ENCODE measurements at regions not wholly inside any gene's neighbourhood (a gene's known extent, or its start where the extent isn't known, plus 50 kb on each side); places are given as distances from the start of the nearest gene placed in this dataset.
A peak's percentile ranks its signal among the peaks of the same experiment; 100 is the strongest.

DNA sequence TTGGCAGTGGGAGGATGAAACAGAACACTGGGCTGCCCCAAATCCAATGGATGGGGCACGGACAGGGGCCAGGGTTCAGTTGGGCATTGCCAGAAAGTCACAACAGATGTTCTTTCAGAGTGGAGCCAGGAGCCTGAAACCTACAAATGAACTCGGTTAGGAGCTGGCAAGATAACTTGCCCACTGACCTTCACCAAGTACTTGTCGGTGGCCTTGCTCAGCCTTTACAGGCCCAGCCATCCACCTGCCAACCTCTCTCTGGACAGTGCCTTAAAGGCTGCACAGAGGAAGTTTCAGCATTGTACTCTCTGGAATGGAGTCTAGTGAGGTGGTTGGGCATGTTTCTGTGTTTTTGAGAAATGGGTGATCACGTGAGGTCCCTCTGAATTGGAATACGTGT lies 87.1 kb upstream of the USP9X start:
- H3K79me2 ChIP-seq (ENCODE audit: insufficient read depth, low read length): no peaks in the 10 kb centered on the region
- peak overlapping the region; percentile 21 to 73 (median 66); a peak in 6 of 7 replicates for H3K27ac Mint-ChIP-seq
- H2BK15ac ChIP-seq (ENCODE audit: low read depth, low read length): peak overlapping the region; percentile 6

More for the DNA sequence above, 87.1 kb upstream of the USP9X start:
- Histone ChIP-seq H4K8ac (replicated peaks; ENCODE audit: insufficient read length, low read depth, low read length) (no peak overlapping the region), H3K14ac (ENCODE audit: insufficient read depth, low read length) (no peak overlapping the region), H3K9me3 (ENCODE audit: control insufficient read depth, low read depth, low read length) (no peaks in the 10 kb centered on the region), H2BK120ac (ENCODE audit: low read depth, low read length, poor library complexity, severe bottlenecking) (no peak overlapping the region), H3K56ac (ENCODE audit: insufficient read length, low read depth, low read length) (peak overlapping the region; percentile 47), H2AK5ac (ENCODE audit: insufficient read length, low read length) (peak overlapping the region; percentile 98), H3K79me1 (ENCODE audit: insufficient read depth, low read depth, low read length, poor library complexity, severe bottlenecking) (no peaks in the 10 kb centered on the region), H3K9ac (ENCODE audit: extremely low read depth, insufficient read length, low read length) (no peak overlapping the region), H4K91ac (ENCODE audit: insufficient read length, low read depth, low read length) (no peak overlapping the region), H2AFZ (ENCODE audit: low read length) (peak overlapping the region; percentile 49), H3K4me2 (ENCODE audit: insufficient read depth, insufficient read length, low read length) (no peak overlapping the region), H3K4me1 (ENCODE audit: insufficient read depth, low read length) (peaks cover 4% of the 10 kb centered on the region; the same call in 1 of the 2 replicates), H2BK12ac (ENCODE audit: insufficient read length, low read depth, low read length) (peak overlapping the region; percentile 99), H3K23me2 (ENCODE audit: insufficient read length, low read depth, low read length, poor library complexity, severe bottlenecking) (peaks cover 2% of the 10 kb centered on the region), H3K18ac (ENCODE audit: insufficient read length, low read depth, low read length) (no peak overlapping the region), H4K20me1 (ENCODE audit: control insufficient read depth, insufficient read depth, insufficient read length) (no peaks in the 10 kb centered on the region), H3K27ac (ENCODE audit: insufficient read length, low read depth, low read length) (no peak overlapping the region), H4K5ac (ENCODE audit: insufficient read length, low read depth, low read length) (peak overlapping the region; percentile 76), H2BK5ac (ENCODE audit: insufficient read length, low read length) (no peak overlapping the region), H3K4ac (ENCODE audit: low read depth, low read length) (no peak overlapping the region; the same call in 1 of the 2 replicates), H3K23ac (ENCODE audit: insufficient read length, low read depth, low read length) (no peak overlapping the region), H2BK20ac (ENCODE audit: low read depth, low read length, poor library complexity, severe bottlenecking) (no peak overlapping the region), H3K27me3 (ENCODE audit: insufficient read depth, low read length) (no peaks in the 10 kb centered on the region), H3T11ph (ENCODE audit: low read length) (no peak overlapping the region)
- Mint-ChIP-seq H3K4me3 (no peak overlapping the region), H3K4me1 (peaks cover 5 to 11% of the 10 kb centered on the region in 2 experiments), H3K9me3 (peaks cover 63 to 68% of the 10 kb centered on the region in 2 experiments), H3K36me3 (ENCODE audit: insufficient read depth in 1 of 3, low read depth in 3 of 3) (peaks cover 9 to 10% (median 9%) of the 10 kb centered on the region in 3 experiments; a peak in 5 of 7 replicates), H3K27me3 (ENCODE audit: low read depth) (no peaks in the 10 kb centered on the region; the same call in none of the 2 replicates)
- WGBS (ENCODE audit: extremely low coverage, insufficient read length, low lambda C conversion rate): no CpG with 5 or more reads among the region's 5 CpGs
- TF ChIP-seq, protein P1, sequence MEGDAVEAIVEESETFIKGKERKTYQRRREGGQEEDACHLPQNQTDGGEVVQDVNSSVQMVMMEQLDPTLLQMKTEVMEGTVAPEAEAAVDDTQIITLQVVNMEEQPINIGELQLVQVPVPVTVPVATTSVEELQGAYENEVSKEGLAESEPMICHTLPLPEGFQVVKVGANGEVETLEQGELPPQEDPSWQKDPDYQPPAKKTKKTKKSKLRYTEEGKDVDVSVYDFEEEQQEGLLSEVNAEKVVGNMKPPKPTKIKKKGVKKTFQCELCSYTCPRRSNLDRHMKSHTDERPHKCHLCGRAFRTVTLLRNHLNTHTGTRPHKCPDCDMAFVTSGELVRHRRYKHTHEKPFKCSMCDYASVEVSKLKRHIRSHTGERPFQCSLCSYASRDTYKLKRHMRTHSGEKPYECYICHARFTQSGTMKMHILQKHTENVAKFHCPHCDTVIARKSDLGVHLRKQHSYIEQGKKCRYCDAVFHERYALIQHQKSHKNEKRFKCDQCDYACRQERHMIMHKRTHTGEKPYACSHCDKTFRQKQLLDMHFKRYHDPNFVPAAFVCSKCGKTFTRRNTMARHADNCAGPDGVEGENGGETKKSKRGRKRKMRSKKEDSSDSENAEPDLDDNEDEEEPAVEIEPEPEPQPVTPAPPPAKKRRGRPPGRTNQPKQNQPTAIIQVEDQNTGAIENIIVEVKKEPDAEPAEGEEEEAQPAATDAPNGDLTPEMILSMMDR (conservative IDR thresholded peaks at IDR 0.05): no peak
- no peak for DNase-seq
